HG02981 (cell line): ENCODE measurements at regions not wholly inside any gene's neighbourhood (a gene's known extent, or its start where the extent isn't known, plus 50 kb on each side); places are given as distances from the start of the nearest gene placed in this dataset.

ENCODE experiments used
- ATAC-seq: cut with Tn5 transposase; IDR thresholded peaks from one replicate; pipeline ENCODE4 v1.9.1; 2021; ENCODE audit warnings: mild to moderate bottlenecking, moderate library complexity; ENCODE audit not compliant: unreplicated experiment

GRCh38 chr11:29783506-29783905 lies 233.3 kb downstream of the KCNA4 start:
- ATAC-seq: no peak

- ATAC-seq: no peak
These were observed 234.4 kb downstream of the KCNA4 start for GRCh38 chr11:29782447-29782846.

GRCh38 chr11:29781268-29781667 lies 235.6 kb downstream of the KCNA4 start:
- no peak for ATAC-seq

- no peak for ATAC-seq
These were observed 236.1 kb downstream of the KCNA4 start for GRCh38 chr11:29780756-29781155.

- no peak for ATAC-seq
These were observed 243.1 kb downstream of the KCNA4 start for GRCh38 chr11:29773656-29774264.

- ATAC-seq: no peak
These were observed 260.0 kb downstream of the KCNA4 start for GRCh38 chr11:29756871-29757270.

- ATAC-seq: no peak
These were observed 261.4 kb downstream of the KCNA4 start for GRCh38 chr11:29755474-29755873.

DNA sequence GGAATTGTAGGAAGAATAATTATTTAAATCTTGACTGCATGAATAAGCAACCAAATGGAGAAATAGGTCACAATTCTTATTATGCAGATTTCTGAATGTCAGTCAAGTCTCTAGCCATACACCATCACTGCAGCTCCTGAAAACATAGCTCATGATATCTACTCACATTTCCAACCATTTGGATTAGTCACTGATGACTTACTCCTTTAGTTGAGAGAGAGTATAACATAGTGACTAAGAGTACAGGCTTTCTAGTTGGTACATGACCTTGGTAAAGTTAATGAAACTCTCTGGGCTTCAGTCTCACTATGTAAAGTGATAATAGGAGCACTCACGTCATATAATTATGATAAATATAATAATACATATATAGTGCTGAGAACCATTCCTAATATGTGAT lies 265.2 kb downstream of the KCNA4 start:
- ATAC-seq: no peak

GRCh38 chr11:29750392-29750791 lies 266.4 kb downstream of the KCNA4 start:
- no peak for ATAC-seq

GRCh38 chr11:29734287-29734686 lies 282.5 kb downstream of the KCNA4 start:
- ATAC-seq: no peak

GRCh38 chr11:29713831-29714320 lies 303.0 kb downstream of the KCNA4 start:
- no peak for ATAC-seq

GRCh38 chr11:29712616-29713015 lies 304.2 kb downstream of the KCNA4 start:
- no peak for ATAC-seq

DNA sequence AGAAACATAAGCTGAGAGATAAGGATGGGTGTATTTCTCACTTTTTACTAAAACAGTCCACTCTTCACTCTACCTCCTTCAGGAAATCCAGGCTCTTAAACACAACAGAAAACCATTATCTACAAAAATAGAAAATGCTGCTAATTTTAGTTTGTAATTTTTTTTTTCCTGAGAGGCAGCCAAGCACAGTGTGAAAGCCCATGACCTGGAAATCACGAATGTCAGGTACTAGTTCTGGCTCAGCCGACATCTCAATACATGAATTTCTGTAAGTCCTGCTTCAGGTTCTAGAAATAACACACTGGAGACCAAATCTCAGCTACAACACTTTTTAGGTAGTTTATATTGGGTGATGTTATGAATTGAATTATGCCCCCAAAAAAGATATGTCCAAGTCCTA lies 308.9 kb downstream of the KCNA4 start:
- ATAC-seq: no peak

DNA sequence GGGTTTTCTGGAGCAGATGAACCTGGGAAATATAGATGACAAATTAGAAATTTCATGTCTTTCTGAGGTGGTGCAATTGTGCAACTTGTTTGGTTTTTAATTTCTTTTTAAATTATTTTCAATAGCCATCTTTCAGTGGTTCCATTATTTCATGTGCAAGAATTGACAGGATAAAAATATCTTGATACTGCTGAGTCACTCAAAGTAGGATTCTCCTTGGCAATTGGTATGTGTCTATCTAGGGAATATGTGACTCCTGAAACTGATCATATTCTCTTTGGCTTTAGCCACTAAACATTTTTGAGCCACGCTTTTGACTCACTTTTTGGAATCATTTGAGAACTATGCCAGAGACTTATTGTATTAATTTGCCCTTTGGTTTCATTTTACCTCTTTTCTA lies 331.5 kb downstream of the KCNA4 start:
- ATAC-seq: no peak

DNA sequence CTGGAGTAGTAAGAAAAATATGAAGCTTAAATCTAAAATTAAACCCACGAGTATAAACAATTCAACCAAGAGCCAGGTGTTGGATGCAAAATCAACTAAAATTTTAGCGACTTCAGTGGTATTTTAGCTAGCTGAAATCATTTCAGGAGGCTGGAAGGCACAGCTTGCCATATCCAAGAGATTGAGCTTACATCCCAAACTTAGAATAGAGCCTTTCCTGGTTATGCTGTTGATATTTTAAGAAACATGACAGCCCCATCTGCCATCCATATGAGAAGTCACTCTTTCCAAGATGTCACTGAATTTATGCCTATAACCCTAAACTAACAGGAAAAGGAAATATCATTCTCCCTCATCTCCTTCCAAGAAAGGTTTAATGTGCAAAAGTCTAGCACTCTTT lies 334.0 kb downstream of the KCNA4 start:
- no peak for ATAC-seq

DNA sequence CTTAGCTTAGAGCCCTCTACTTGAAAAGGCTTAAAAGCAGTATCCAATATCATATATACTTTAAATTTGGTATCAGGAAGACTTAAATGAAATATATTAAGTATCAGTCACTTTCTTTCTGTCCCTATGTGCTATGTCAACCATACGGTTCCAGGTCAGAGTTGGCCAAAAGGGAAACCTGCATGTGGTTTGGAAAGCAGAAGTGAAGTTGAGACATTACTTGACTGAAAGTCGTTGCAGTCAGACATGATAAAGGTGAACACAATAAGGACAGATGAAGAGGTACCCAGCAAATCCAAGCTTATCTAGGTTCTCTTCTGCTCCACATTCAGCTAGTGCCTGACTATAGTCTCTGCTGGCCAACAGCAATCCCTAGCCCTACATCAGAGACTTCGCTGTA lies 336.8 kb downstream of the KCNA4 start:
- peak; percentile 78 for ATAC-seq

- ATAC-seq: no peak
These were observed 339.8 kb downstream of the KCNA4 start for GRCh38 chr11:29676993-29677392.

- no peak for ATAC-seq
These were observed 347.5 kb downstream of the KCNA4 start for GRCh38 chr11:29669310-29669709.

DNA sequence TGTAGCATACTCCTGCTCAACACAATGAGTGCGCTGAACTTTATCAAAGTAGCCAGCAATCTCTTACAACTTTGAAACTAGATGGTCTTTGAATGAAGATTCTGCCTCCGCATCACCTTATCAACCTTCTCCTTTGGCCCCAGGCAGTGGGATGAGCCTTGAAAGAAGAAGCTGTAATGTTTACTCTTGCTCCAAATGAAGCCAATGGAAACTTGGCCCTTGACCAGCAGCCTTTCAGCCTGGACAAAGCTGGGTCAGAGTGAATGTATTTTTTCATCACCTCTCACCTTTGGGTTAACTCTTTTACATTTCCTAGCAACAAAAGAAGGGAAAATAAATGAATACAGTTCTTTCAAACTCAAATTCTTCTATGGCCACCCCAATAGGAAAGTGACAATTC lies 359.1 kb downstream of the KCNA4 start:
- ATAC-seq: no peak

DNA sequence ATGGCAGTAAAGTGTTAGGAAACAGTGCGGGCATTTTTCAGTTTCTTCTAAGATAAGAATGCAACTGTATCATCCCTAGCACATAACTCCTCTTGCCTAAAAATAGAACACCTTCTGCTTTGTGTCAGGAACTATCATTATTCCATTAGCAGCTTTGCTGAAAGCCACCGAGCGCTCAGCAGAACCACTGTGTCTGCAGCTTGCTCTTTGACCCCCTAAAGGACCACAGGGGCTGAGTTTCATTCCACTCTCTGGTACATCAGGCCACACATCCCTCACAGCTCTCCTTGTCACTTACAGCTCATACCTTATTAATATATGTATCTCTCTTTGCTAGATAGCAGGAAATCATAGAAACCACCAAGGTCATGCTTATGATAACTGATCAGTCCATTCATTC lies 360.2 kb downstream of the KCNA4 start:
- no peak for ATAC-seq

GRCh38 chr11:29645373-29645772 lies 371.5 kb downstream of the KCNA4 start:
- no peak for ATAC-seq

DNA sequence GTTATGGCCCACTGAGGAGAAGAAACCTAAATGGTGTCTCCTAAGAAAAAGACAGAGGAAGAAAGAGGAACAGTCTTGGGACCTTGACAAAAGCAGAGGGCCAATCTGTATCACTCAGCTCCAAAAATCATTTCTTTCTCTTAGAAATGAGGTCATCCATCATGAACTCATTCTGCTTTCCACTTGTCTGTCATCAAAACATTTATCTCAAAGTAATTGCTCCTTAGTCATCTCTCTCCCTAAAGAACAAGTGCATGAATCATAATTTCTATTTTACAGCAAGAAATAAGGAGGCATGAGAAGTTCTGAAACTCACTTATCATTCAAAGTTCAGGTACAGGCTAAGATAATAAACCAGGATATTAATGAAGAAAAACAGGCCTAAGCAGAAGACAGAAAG lies 375.6 kb downstream of the KCNA4 start:
- no peak for ATAC-seq

DNA sequence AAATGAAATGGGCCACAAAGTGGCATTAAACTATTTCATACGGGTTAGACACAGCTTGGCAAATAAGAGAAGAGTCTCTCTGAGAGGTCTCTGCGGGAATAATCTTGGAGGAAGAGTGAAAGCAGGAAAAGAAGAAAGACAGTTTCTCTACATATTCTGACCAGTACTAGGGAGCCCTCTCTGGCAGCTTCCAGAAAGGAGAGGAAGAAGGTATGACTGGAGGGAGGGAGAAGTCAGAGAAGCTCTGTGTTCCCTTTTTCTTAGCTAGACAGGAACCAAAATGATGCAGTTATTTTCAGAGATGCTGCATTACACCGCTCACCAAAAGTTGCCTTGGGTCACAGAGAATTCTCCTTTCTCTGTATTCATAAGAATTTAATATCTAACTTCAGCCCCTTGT lies 382.1 kb downstream of the KCNA4 start:
- no peak for ATAC-seq
